IPS-NIHi7 (cell line): ENCODE measurements at regions not wholly inside any gene's neighbourhood (a gene's known extent, or its start where the extent isn't known, plus 50 kb on each side); places are given as distances from the start of the nearest gene placed in this dataset.
"Not testable (repeated sequence)": the region's sequence is repeated elsewhere in the genome, so short reads cannot be mapped to it uniquely, and the experiment has no call there.

Experiments
- DNase-seq: peaks from one replicate; pipeline ENCODE4 v3.0.0; 2012; ENCODE audit warnings: mixed read lengths; ENCODE audit errors: extremely low spot score

GRCh38 chr4:4032364-4032763, 194.4 kb downstream of the OTOP1 start:
- not testable (repeated sequence) for DNase-seq

DNA sequence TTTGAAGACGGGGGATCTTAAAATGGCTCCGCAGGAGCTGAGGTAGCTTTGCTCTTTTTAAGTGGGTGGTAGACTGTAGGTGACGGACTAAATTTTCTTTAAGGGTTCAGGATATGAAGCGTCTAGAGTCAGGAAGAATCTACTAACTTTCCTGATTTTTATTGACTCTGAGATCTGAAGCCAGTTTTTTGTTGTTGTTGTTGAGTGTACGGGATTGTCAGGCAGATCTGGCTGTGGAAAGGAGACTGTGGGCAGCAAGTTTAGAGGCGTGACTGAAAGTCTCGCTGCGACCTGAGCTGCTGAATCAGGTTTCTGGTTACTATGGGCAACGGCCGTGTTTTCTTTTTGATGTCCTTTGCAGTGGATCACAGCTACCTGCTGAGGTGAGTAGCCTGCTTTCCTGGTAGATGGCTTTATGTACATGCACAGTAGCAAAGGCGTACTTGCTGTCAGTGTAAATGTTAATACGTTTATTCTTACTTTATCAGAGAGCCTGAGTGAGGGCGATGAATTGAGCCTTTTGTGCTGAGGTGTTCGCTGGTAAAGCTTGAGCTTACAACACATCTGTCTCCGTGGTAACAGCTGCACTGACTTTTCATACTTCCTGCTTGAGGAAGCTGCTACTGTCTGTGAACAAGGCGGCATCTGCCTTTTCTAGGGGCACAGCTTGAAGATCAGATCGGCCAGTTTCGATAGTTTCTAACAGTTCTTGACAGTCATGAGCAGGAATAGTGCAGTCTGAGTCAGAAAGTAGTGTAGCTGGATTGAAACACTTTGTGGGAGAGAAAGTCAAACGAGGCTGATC, 193.7 kb downstream of the OTOP1 start:
- not testable (repeated sequence) for DNase-seq

GRCh38 chr4:4037399-4038138, 189.2 kb downstream of the OTOP1 start:
- DNase-seq = not testable (repeated sequence)

DNA sequence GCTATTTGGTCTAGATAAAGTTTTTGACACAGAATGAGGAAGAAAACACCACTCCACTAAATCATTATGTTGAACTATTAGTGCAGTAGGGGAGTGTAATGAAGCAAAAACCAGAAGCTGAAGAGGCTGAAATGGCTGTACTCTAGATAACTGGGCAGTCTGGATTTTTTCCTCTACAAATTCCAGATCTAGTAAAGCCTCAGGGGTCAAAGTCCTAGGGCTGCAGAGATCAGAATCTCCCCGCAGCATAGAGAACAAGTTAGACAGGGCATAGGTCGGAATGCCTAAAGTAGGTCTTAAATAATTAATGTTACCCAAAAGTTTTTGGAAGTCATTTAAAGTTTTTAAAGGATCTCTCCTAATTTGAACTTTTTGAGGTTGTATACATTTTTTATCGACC, 180.9 kb downstream of the OTOP1 start:
- not testable (repeated sequence) for DNase-seq

DNA sequence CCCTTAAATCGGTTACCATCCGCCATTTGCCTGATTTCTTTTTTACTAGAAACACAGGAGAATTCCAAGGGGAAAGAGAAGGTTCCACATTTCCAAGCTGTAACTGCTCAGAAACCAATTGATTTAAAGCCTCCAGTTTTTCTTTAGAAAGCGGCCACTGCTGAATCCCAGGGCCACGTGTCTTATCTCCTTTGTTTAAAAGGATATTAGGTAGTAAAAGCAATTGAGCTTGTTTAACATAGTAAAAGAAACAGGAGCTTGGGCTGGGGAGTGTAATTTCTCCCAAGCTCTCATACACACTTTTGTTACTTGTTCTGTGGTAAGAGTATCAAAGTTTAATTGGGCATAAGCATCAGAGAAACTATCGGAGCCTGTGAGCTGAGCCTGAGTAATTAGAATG, 180.0 kb downstream of the OTOP1 start:
- DNase-seq = not testable (repeated sequence)

GRCh38 chr4:4047202-4047601, 179.5 kb downstream of the OTOP1 start:
- DNase-seq = peak; percentile 40

GRCh38 chr4:4048227-4048626, 178.5 kb downstream of the OTOP1 start:
- DNase-seq = not testable (repeated sequence)

GRCh38 chr4:4050781-4051180, 175.9 kb downstream of the OTOP1 start:
- DNase-seq = not testable (repeated sequence)

GRCh38 chr4:4052933-4053332, 173.8 kb downstream of the OTOP1 start:
- not testable (repeated sequence) for DNase-seq

GRCh38 chr4:4057226-4057625, 169.5 kb downstream of the OTOP1 start:
- DNase-seq = not testable (repeated sequence)

GRCh38 chr4:4084171-4084570, 142.6 kb downstream of the OTOP1 start:
- DNase-seq = not testable (repeated sequence)

GRCh38 chr4:4089716-4090419, 136.9 kb downstream of the OTOP1 start:
- peak; percentile 10 for DNase-seq

DNA sequence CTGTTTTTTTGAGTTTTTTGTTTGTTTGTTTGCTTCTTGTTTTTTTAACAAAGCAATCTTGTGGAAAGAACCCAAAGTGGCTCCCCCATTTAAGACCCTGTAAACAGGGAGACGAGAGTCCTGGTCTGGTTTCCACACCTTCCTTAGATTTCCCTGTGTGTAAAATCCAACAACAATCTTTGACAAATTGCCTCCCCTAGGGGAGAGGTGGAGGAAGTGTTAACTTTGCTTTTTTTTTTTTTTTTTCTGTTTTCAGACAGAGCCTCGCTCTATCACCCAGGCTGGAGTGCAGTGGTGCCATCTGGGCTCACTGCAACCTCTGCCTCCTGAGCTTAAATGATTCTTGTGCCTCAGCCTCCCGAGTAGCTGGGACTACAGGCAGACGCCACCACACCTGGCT, 136.0 kb downstream of the OTOP1 start:
- DNase-seq = not testable (repeated sequence)

DNA sequence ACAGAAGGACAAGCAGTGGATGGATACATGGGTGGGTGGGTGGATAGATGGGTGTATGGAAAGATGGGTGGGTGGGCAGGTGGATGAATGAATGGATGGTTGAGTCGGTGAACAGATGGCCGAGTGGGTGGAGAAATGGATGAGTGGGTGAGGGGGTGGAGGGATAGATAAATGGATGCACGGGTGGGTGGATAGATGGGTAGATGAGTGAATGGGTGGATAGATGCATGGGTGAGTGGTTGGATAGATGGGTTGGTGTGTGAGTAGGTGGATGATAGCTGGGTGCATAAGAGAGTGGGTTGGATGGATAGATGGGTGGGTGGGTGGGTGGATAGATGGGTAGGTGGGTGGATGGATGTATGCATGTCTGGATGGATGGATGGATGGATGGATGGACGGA, 134.6 kb downstream of the OTOP1 start:
- DNase-seq = not testable (repeated sequence)

DNA sequence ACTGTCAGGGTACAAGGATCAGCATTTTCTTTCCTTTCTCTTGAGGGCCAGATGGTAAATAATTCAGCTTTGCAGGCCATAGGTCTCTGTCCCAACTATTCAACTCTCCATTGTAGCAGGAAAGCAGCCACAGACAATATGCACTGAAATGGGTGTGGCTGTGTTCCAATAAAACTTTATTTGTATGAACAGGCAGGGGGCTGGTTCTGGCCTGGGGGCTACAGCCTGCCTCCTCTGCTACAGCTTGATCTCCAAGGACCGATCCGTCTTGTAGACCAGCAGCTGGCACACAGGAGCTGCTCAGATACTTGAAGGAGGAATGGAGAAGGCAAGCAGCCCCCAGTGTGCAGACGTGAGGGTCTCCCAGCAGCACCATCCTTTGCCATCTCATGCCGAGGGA, 127.1 kb downstream of the OTOP1 start:
- DNase-seq = not testable (repeated sequence)

- not testable (repeated sequence) for DNase-seq
Measured at GRCh38 chr4:4106923-4107322, 119.8 kb downstream of the OTOP1 start.

DNA sequence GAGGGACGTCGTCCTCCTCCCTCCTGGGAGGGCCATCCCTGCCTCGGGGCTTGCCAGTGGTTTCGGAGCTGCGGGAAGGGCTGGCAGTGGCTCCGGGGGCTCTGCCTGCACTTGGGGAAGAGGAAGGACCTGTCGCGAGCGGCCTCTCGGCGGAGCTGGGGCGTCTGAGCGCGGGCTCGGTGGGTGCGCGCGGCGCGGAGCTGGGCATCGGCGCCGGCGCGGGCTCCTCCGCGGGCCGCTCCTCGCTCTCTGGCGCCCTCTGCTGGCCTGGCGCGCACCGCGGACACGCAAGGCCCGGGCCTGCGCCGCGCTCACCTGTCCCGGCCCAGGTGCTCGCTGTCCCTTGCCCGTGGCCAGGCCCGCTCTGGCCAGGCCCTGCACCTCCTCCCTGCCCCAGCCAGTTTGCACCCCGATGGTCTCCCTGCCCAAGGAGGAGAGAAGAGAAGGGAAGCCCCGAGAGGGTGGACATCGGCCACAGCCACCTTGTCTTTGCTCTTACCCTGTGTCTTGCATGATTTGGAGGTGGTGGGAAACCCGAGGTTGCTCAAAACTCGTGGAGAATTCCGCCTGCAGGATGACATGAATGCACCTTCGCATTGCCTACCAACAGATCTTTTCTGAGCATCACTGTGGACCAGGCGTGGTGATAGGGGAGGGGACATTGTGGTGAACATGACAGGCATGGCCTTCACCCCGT, 119.2 kb downstream of the OTOP1 start:
- peak; percentile 88 for DNase-seq

DNA sequence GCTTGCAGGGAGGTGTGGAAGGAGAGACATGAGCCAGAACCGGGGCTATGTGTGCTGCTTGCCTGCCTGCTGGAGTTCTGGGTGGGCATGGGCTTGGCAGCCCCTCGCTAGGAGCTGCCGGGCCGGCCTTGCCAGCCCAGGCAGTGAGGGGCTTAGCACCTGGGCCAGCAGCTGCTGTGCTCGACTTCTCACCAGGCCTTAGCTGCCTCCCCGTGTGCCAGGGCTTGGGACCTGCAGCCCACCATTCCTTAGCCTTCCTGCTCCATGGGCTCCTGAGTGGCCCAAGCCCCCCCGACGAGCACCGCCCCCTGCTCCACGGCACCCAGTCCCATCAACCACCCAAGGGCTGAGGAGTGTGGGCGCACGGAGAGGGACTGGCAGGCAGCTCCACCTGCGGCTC, 111.3 kb downstream of the OTOP1 start:
- DNase-seq = not testable (repeated sequence)

- not testable (repeated sequence) for DNase-seq
Measured at GRCh38 chr4:4116901-4117300, 109.8 kb downstream of the OTOP1 start.

GRCh38 chr4:4134368-4134767, 92.4 kb downstream of the OTOP1 start:
- not testable (repeated sequence) for DNase-seq

DNA sequence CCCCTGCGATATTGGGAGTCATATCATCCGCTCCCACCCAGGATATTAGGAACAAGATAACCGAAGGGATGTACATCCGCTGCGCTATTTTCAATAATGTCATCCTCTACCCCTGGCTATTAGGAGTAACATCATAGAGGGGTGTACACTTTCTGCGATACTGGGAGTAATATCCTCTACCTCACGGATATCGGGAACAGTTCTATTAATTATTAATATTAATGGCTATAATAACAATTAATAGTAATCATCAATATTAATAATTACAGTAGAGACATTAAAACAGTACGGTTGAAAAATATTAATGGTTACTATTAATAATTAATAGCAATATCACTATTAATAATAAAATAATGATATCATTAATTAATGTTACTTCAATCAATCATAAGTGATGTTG, 90.1 kb downstream of the OTOP1 start:
- not testable (repeated sequence) for DNase-seq
